Mammary epithelial cell (primary cell): ENCODE measurements at regions not wholly inside any gene's neighbourhood (a gene's known extent, or its start where the extent isn't known, plus 50 kb on each side); places are given as distances from the start of the nearest gene placed in this dataset.

Experiments
- CTCF ChIP-seq, 2 donors: IDR thresholded peaks in 1 of 2; conservative IDR thresholded peaks in 1 of 2; 2 replicates each; pipeline ENCODE4 v1.5.1; 2011 to 2012; ENCODE audit warnings: inconsistent platforms in 2 of 2, low read length in 2 of 2, mild to moderate bottlenecking in 2 of 2, control low read depth in 1 of 2, low read depth in 1 of 2; ENCODE audit not compliant: insufficient read depth in 1 of 2; ENCODE audit errors: extremely low read depth in 1 of 2
- EZH2 ChIP-seq: IDR thresholded peaks from 2 replicates; pipeline ENCODE4 v1.6.1; 2012; ENCODE audit warnings: low read length, inconsistent platforms, borderline replicate concordance

GRCh38 chr3:46122091-46122490 is 86.0 kb downstream of the CCR1 start:
- TF ChIP-seq CTCF (conservative IDR thresholded peaks at IDR 0.05 in 1 of 2, IDR thresholded peaks at IDR 0.05 in 1 of 2; ENCODE audit: extremely low read depth in 1 of 2, insufficient read depth in 1 of 2, low read depth in 1 of 2, low read length in 2 of 2) (no peak), EZH2 (no peak)
